GM23248 (cell line): ENCODE measurements at regions not wholly inside any gene's neighbourhood (a gene's known extent, or its start where the extent isn't known, plus 50 kb on each side); places are given as distances from the start of the nearest gene placed in this dataset.
"Not testable (repeated sequence)": the region's sequence is repeated elsewhere in the genome, so short reads cannot be mapped to it uniquely, and the experiment has no call there.

Source experiments
- DNase-seq: peaks from one replicate; pipeline ENCODE4 v3.0.0-alpha.2; 2015
- H2AFZ ChIP-seq: fragments of 200-600 bp; sonication (generic); 2 replicates; pipeline ENCODE4 v1.6.1; 2016; ENCODE audit warnings: antibody characterized with exemption
- H3F3A ChIP-seq: fragments of 200-600 bp; sonication (generic); 2 replicates; pipeline ENCODE4 v1.6.1; 2016; ENCODE audit warnings: mild to moderate bottlenecking, antibody characterized with exemption, mixed run types; ENCODE audit not compliant: insufficient read depth
- H3K27ac ChIP-seq: fragments of 200-600 bp; sonication (generic); 2 replicates; pipeline ENCODE4 v1.5.1; 2016; ENCODE audit warnings: mild to moderate bottlenecking
- H3K27me3 ChIP-seq: fragments of 200-600 bp; sonication (generic); replicated peaks from 2 replicates; pipeline ENCODE4 v1.6.1; 2016; ENCODE audit warnings: mild to moderate bottlenecking; ENCODE audit not compliant: insufficient read depth
- H3K36me3 ChIP-seq: fragments of 200-600 bp; sonication (generic); 2 replicates; pipeline ENCODE4 v1.6.1; 2016; ENCODE audit warnings: low read depth, mild to moderate bottlenecking
- H3K4me1 ChIP-seq: fragments of 200-600 bp; sonication (generic); 2 replicates; pipeline ENCODE4 v1.6.1; 2016; ENCODE audit warnings: mild to moderate bottlenecking; ENCODE audit not compliant: insufficient read depth
- H3K4me2 ChIP-seq: fragments of 200-600 bp; sonication (generic); one replicate; pipeline ENCODE4 v1.6.1; 2016; ENCODE audit warnings: mild to moderate bottlenecking; ENCODE audit not compliant: unreplicated experiment
- H3K4me3 ChIP-seq: fragments of 200-600 bp; sonication (generic); 2 replicates; pipeline ENCODE4 v1.5.1; 2016; ENCODE audit warnings: mild to moderate bottlenecking
- H3K79me2 ChIP-seq: fragments of 200-600 bp; sonication (generic); 2 replicates; pipeline ENCODE4 v1.6.1; 2016; ENCODE audit warnings: mild to moderate bottlenecking; ENCODE audit not compliant: insufficient read depth
- H3K9ac ChIP-seq: fragments of 200-600 bp; sonication (generic); 2 replicates; pipeline ENCODE4 v1.6.1; 2016; ENCODE audit warnings: mild to moderate bottlenecking
- H3K9me2 ChIP-seq: fragments of 200-600 bp; sonication (generic); 2 replicates; pipeline ENCODE4 v1.6.1; 2016; ENCODE audit warnings: mixed run types, mild to moderate bottlenecking, moderate library complexity; ENCODE audit not compliant: insufficient read depth
- H3K9me3 ChIP-seq: fragments of 200-600 bp; sonication (generic); one replicate; pipeline ENCODE4 v1.6.1; 2017; ENCODE audit warnings: low read depth
- H4K20me1 ChIP-seq: fragments of 200-600 bp; sonication (generic); 2 replicates; pipeline ENCODE4 v1.6.0; 2016; ENCODE audit not compliant: insufficient read depth
- EZH2 ChIP-seq: fragments of 200-600 bp; sonication (generic); IDR thresholded peaks from 2 replicates; pipeline ENCODE4 v1.6.1; 2018; ENCODE audit warnings: antibody characterized with exemption, mild to moderate bottlenecking; ENCODE audit not compliant: insufficient read depth, poor library complexity, severe bottlenecking
- EZH2phosphoT487 ChIP-seq: fragments of 200-600 bp; sonication (generic); IDR thresholded peaks from 2 replicates; pipeline ENCODE4 v1.6.1; 2018; ENCODE audit warnings: antibody characterized with exemption, moderate library complexity, mild to moderate bottlenecking, low read depth; ENCODE audit not compliant: insufficient read depth
- WGBS, 2 experiments: methylation state at CpG; one replicate each; pipeline ENCODE4 v1.1.6; 2015 to 2017; ENCODE audit warnings: low lambda C conversion rate in 2 of 2, low coverage in 1 of 2; ENCODE audit errors: missing lambda C conversion rate in 2 of 2; 5-methylcytosine and 5-hydroxymethylcytosine counted together
- in situ Hi-C: fragments of 300-500 bp; cut with MboI; formaldehyde crosslinking; loops from 2 replicates; pipeline ENCODE4 v1.15.0; 2020

DNA sequence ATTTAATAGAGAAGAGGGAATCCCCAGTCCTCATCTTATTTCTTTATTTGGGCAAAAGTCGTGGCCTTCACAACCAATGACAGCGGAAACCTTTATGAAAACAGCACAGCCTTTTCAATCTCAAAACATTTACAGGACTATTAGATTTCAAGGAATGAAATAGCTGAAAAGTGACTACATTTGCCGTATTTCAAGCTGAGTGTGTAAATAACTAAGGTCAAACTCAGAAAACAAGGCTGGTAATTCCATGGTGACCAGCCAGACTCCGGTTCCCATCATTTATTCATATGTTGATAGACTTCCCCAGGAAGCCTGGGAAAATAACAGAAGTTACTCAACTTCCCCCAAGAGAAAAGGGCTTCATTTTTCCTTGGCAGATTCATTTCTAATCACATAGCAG is 457.3 kb upstream of the NFE2L3 start:
- H3K9me3 ChIP-seq, result no peaks in the 10 kb centered on the region
- no peaks in the 10 kb centered on the region for H3K27me3 ChIP-seq
- no peaks in the 10 kb centered on the region for H3K36me3 ChIP-seq
- no peaks in the 10 kb centered on the region for H3K9me2 ChIP-seq
- no peak overlapping the region for H3K4me2 ChIP-seq
- no peaks in the 10 kb centered on the region for H3F3A ChIP-seq
- no peaks in the 10 kb centered on the region for H4K20me1 ChIP-seq
- H3K4me3 ChIP-seq, result no peak overlapping the region
- no peaks in the 10 kb centered on the region for H3K4me1 ChIP-seq
- TF ChIP-seq EZH2 (no peak), EZH2phosphoT487 (no peak)
- H3K27ac ChIP-seq, result no peak overlapping the region
- WGBS, 2 experiments, result 55 to 67% methylated on average over 4 of the region's 4 CpGs
- no peak for DNase-seq
- no peak overlapping the region for H2AFZ ChIP-seq
- no peaks in the 10 kb centered on the region for H3K79me2 ChIP-seq
- no peak overlapping the region for H3K9ac ChIP-seq
- in situ Hi-C loops, result no loop called here

DNA sequence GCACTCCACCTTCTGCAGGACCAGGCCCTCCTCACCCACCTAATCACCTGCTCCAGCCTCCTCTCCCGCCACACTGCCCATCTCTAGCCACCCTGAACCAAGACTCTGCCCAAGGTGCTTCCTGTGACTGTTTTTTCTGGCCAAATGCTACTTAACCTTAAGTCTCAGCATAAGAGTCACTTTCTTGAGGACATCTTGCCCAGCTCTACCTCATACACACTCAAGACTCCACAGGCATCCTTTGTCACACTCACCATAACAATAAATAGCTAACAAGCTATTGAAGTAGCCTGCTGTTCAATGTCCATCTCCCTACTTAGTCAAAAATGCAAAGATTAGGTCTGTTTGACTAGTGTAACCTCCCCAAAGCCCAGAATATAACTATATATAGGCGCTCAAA is 455.4 kb upstream of the NFE2L3 start:
- no peak overlapping the region for H3K9ac ChIP-seq
- in situ Hi-C loops, result no loop called here
- WGBS, 2 experiments, result 22 to 29% methylated on average over 2 of the region's 2 CpGs

DNA sequence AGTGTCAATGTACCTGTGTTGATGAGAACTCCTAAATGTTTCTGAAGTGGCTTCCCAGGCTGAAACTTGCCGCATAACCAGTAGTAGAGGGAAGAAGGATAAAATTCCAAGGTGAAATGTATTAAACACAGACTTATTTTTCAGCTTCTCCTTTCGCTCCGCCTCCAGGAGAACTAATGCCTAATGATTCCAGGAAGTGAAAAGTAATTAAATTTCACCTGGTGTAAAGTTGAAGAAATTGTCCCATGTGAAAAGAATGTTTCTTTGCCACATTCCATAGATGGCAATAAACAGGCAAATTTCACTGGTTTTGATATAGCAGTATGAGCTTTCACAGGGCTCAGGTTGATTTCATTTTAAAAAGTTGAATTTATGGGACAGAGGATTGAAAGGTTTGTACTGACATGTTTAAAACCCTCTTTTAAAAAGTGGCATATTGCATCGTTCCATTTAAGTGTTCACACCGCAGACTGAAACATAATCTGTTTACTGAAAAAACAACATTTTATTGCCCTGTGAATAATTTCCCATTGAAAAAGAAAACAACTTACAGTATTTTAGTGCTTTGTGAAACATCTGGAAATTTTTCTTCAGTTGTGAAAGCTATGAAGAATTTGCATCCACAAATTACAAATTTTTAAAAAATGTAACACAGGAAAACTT is 453.4 kb upstream of the NFE2L3 start:
- Histone ChIP-seq H3K9me3 (no peaks in the 10 kb centered on the region), H3K9ac (no peak overlapping the region), H3K27me3 (no peaks in the 10 kb centered on the region), H3K4me3 (no peak overlapping the region), H3K36me3 (no peaks in the 10 kb centered on the region), H3K9me2 (no peaks in the 10 kb centered on the region), H2AFZ (no peak overlapping the region), H4K20me1 (no peaks in the 10 kb centered on the region), H3F3A (no peaks in the 10 kb centered on the region), H3K27ac (no peak overlapping the region), H3K79me2 (no peaks in the 10 kb centered on the region), H3K4me2 (no peak overlapping the region), H3K4me1 (no peaks in the 10 kb centered on the region)
- DNase-seq, result no peak
- TF ChIP-seq EZH2 (no peak), EZH2phosphoT487 (no peak)
- 29 to 44% methylated on average over 5 of the region's 5 CpGs for WGBS, 2 experiments
- in situ Hi-C loops, result no loop called here

More for the DNA sequence above, 455.4 kb upstream of the NFE2L3 start:
- no peaks in the 10 kb centered on the region for H3K9me3 ChIP-seq
- TF ChIP-seq EZH2phosphoT487 (no peak), EZH2 (no peak)
- H3K27me3 ChIP-seq, result no peaks in the 10 kb centered on the region
- no peaks in the 10 kb centered on the region for H3K79me2 ChIP-seq
- H2AFZ ChIP-seq, result no peak overlapping the region
- no peak for DNase-seq
- H3F3A ChIP-seq, result no peaks in the 10 kb centered on the region
- no peaks in the 10 kb centered on the region for H3K36me3 ChIP-seq
- no peak overlapping the region for H3K4me2 ChIP-seq
- H3K27ac ChIP-seq, result no peak overlapping the region
- no peaks in the 10 kb centered on the region for H3K4me1 ChIP-seq
- H3K4me3 ChIP-seq, result no peak overlapping the region
- H4K20me1 ChIP-seq, result no peaks in the 10 kb centered on the region
- H3K9me2 ChIP-seq, result no peaks in the 10 kb centered on the region

DNA sequence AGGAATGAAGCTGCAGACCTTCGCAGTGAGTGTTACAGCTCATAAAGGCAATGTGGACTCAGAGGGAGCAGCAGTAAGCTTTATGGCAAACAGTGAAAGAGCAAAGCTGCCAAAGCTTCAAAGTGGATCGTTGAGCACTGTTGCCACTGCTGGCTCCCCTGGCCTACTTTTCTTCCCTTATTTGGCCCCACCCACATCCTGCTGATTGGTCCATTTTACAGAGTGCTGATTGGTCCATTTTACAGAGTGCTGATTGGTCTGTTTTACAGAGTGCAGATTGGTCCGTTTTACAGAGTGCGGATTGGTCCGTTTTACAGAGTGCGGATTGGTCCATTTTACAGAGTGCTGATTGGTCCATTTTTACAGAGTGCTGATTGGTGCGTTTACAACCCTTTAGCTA is 451.9 kb upstream of the NFE2L3 start:
- H3F3A ChIP-seq, H3K9me3 ChIP-seq, H4K20me1 ChIP-seq, H3K4me2 ChIP-seq, H3K36me3 ChIP-seq, H3K4me3 ChIP-seq, DNase-seq, H3K9me2 ChIP-seq, in situ Hi-C loops, H2AFZ ChIP-seq, H3K79me2 ChIP-seq, H3K9ac ChIP-seq, H3K27ac ChIP-seq, H3K4me1 ChIP-seq, H3K27me3 ChIP-seq: not testable (repeated sequence)
- 77 to 79% methylated on average over 7 of the region's 7 CpGs for WGBS, 2 experiments

DNA sequence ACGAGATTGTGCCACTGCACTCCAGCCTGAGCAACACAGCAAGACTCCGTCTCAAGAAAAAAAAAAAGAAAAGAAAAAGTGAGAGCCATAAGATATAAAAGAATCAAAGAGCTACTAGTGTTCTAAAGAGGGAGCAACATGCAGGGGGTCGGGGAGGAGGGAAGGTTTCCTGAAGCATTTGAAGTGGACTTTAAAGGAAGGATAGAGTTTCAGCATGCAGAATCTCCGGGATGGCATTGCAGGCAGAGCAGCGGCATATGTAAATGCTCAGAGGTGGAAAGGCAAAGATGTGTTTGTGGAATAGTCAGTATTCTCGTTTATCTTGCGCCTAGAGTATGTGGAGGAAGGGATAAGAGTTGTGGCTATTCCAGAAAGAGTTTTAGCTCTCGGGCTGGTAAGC is 447.6 kb upstream of the NFE2L3 start:
- no peaks in the 10 kb centered on the region for H3K9me3 ChIP-seq
- TF ChIP-seq EZH2 (no peak), EZH2phosphoT487 (no peak)
- no peaks in the 10 kb centered on the region for H3K27me3 ChIP-seq
- no peaks in the 10 kb centered on the region for H3K79me2 ChIP-seq
- WGBS, 2 experiments, result 56 to 59% methylated on average over 8 of the region's 8 CpGs
- H3F3A ChIP-seq, result no peaks in the 10 kb centered on the region
- no peaks in the 10 kb centered on the region for H3K36me3 ChIP-seq
- no peak overlapping the region for H2AFZ ChIP-seq
- H3K4me3 ChIP-seq, result no peak overlapping the region
- H3K4me2 ChIP-seq, result no peak overlapping the region
- H4K20me1 ChIP-seq, result no peaks in the 10 kb centered on the region
- no peak for DNase-seq
- no peaks in the 10 kb centered on the region for H3K9me2 ChIP-seq
- no peak overlapping the region for H3K9ac ChIP-seq
- H3K27ac ChIP-seq, result no peak overlapping the region
- H3K4me1 ChIP-seq, result no peaks in the 10 kb centered on the region
- in situ Hi-C loops, result no loop called here
